ENCODE measurements at regions not wholly inside any gene's neighbourhood (a gene's known extent, or its start where the extent isn't known, plus 50 kb on each side); places are given as distances from the start of the nearest gene placed in this dataset.

DNA sequence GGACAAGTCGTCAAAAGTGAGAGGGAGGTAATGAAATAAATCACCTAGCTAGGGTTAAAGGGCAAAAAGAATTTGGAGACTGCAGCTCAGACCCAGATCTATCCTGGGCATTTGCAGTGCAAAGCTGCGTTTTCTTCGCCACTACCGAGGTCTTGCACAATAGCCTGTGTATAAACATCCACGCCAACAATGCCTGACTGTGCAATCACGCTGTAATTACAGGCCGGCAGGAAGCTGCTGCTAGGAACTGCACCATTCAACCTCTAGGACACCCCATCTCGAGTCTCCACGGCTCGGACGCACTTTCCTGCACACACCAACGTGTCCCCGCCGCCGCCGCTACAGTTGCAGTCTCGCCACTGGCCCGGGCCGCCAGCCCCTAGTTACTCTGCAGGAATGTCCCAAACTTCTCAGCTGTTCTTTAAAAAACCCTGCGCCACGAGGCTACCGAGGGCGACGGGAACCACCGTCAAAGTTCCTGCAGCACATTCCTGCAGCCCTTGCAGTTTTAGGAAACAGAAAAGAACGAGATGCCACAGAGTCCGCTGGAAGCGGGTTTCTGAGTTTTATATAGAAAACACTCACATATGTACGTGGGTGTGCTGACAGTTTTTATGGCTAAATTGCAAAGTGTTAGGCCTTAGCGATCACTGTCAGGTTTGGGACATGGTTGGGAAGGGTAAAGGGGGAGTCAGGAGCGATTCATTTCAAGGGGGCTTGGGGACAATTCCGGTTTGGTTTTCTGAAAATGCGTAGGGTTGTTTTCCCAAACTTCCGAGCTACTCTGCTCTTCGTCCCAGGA is 65.6 kb upstream of the PTGR2 start (continued):
- TF ChIP-seq, protein P1, sequence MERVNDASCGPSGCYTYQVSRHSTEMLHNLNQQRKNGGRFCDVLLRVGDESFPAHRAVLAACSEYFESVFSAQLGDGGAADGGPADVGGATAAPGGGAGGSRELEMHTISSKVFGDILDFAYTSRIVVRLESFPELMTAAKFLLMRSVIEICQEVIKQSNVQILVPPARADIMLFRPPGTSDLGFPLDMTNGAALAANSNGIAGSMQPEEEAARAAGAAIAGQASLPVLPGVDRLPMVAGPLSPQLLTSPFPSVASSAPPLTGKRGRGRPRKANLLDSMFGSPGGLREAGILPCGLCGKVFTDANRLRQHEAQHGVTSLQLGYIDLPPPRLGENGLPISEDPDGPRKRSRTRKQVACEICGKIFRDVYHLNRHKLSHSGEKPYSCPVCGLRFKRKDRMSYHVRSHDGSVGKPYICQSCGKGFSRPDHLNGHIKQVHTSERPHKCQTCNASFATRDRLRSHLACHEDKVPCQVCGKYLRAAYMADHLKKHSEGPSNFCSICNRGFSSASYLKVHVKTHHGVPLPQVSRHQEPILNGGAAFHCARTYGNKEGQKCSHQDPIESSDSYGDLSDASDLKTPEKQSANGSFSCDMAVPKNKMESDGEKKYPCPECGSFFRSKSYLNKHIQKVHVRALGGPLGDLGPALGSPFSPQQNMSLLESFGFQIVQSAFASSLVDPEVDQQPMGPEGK (tag by site-specific recombination; IDR thresholded peaks at IDR 0.05): 0 out of 2 replicates have a peak, but pooled peaks have one; percentile 40
- no peak for TF ChIP-seq ZNF658 (tag by site-specific recombination; IDR thresholded peaks at IDR 0.05)
- TF ChIP-seq ZNF202 (tag by site-specific recombination; IDR thresholded peaks at IDR 0.05; ENCODE audit: borderline replicate concordance): no peak
- no peak for TF ChIP-seq ZNF707 (tag by site-specific recombination; IDR thresholded peaks at IDR 0.05)
- TF ChIP-seq ZNF473 (tag by site-specific recombination; IDR thresholded peaks at IDR 0.05): no peak
- TF ChIP-seq ZNF19 (tag by site-specific recombination; IDR thresholded peaks at IDR 0.05; ENCODE audit: low read depth): no peak
- peak; percentile 95 for TF ChIP-seq ZBTB17 (tag by site-specific recombination; IDR thresholded peaks at IDR 0.05)
- TF ChIP-seq ZNF629 (tag by site-specific recombination; IDR thresholded peaks at IDR 0.05): peak; percentile 81
- no peak; the same call in 1 of the 2 replicates for TF ChIP-seq ZXDB (tag by site-specific recombination; IDR thresholded peaks at IDR 0.05)
- peak; percentile 27; the same call in 1 of the 2 replicates for TF ChIP-seq ZNF777 (tag by site-specific recombination; IDR thresholded peaks at IDR 0.05; ENCODE audit: borderline replicate concordance)
- TF ChIP-seq KLF16 (tag by site-specific recombination; IDR thresholded peaks at IDR 0.05): no peak
- TF ChIP-seq ZNF366 (tag by site-specific recombination; conservative IDR thresholded peaks at IDR 0.05): no peak; the same call in 1 of the 2 replicates
- TF ChIP-seq ZNF544 (tag by site-specific recombination; IDR thresholded peaks at IDR 0.05): no peak
- no peak for TF ChIP-seq ZNF423 (tag by site-specific recombination; IDR thresholded peaks at IDR 0.05)
- TF ChIP-seq SP7 (tag by site-specific recombination; IDR thresholded peaks at IDR 0.05): peak; percentile 84
- TF ChIP-seq, protein P2, sequence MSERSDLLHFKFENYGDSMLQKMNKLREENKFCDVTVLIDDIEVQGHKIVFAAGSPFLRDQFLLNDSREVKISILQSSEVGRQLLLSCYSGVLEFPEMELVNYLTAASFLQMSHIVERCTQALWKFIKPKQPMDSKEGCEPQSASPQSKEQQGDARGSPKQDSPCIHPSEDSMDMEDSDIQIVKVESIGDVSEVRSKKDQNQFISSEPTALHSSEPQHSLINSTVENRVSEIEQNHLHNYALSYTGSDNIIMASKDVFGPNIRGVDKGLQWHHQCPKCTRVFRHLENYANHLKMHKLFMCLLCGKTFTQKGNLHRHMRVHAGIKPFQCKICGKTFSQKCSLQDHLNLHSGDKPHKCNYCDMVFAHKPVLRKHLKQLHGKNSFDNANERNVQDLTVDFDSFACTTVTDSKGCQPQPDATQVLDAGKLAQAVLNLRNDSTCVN (tag by site-specific recombination; optimal IDR thresholded peaks at IDR 0.05): peak; percentile 33
- TF ChIP-seq, protein P3, sequence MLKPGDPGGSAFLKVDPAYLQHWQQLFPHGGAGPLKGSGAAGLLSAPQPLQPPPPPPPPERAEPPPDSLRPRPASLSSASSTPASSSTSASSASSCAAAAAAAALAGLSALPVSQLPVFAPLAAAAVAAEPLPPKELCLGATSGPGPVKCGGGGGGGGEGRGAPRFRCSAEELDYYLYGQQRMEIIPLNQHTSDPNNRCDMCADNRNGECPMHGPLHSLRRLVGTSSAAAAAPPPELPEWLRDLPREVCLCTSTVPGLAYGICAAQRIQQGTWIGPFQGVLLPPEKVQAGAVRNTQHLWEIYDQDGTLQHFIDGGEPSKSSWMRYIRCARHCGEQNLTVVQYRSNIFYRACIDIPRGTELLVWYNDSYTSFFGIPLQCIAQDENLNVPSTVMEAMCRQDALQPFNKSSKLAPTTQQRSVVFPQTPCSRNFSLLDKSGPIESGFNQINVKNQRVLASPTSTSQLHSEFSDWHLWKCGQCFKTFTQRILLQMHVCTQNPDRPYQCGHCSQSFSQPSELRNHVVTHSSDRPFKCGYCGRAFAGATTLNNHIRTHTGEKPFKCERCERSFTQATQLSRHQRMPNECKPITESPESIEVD (tag by site-specific recombination; IDR thresholded peaks at IDR 0.05): no peak
- TF ChIP-seq, protein P4, sequence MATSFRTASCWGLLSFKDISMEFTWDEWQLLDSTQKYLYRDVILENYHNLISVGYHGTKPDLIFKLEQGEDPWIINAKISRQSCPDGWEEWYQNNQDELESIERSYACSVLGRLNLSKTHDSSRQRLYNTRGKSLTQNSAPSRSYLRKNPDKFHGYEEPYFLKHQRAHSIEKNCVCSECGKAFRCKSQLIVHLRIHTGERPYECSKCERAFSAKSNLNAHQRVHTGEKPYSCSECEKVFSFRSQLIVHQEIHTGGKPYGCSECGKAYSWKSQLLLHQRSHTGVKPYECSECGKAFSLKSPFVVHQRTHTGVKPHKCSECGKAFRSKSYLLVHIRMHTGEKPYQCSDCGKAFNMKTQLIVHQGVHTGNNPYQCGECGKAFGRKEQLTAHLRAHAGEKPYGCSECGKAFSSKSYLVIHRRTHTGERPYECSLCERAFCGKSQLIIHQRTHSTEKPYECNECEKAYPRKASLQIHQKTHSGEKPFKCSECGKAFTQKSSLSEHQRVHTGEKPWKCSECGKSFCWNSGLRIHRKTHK (tag by site-specific recombination; IDR thresholded peaks at IDR 0.05): no peak
- peak; percentile 66; the same call in 1 of the 2 replicates for TF ChIP-seq ZNF24 (tag by site-specific recombination; IDR thresholded peaks at IDR 0.05)
- no peak for TF ChIP-seq ZNF654 (tag by site-specific recombination; IDR thresholded peaks at IDR 0.05; ENCODE audit: low read depth)
- TF ChIP-seq ZNF677 (tag by site-specific recombination; IDR thresholded peaks at IDR 0.05): no peak
- TF ChIP-seq ZNF501 (tag by site-specific recombination; IDR thresholded peaks at IDR 0.05): no peak
- TF ChIP-seq ZNF266 (tag by site-specific recombination; IDR thresholded peaks at IDR 0.05; ENCODE audit: low read depth): no peak
- 0 out of 2 replicates have a peak, but pooled peaks have one; percentile 56 for TF ChIP-seq ZNF324 (tag by site-specific recombination; IDR thresholded peaks at IDR 0.05)
- no peak for TF ChIP-seq ZNF16 (tag by site-specific recombination; IDR thresholded peaks at IDR 0.05; ENCODE audit: low read depth)
- TF ChIP-seq ZNF114 (tag by site-specific recombination; IDR thresholded peaks at IDR 0.05): no peak
- TF ChIP-seq MZF1 (tag by site-specific recombination; IDR thresholded peaks at IDR 0.05; ENCODE audit: borderline replicate concordance): no peak; the same call in 1 of the 2 replicates
- TF ChIP-seq ZNF239 (tag by site-specific recombination; IDR thresholded peaks at IDR 0.05): no peak
- TF ChIP-seq WT1 (tag by site-specific recombination; IDR thresholded peaks at IDR 0.05): no peak
- TF ChIP-seq, protein P5, sequence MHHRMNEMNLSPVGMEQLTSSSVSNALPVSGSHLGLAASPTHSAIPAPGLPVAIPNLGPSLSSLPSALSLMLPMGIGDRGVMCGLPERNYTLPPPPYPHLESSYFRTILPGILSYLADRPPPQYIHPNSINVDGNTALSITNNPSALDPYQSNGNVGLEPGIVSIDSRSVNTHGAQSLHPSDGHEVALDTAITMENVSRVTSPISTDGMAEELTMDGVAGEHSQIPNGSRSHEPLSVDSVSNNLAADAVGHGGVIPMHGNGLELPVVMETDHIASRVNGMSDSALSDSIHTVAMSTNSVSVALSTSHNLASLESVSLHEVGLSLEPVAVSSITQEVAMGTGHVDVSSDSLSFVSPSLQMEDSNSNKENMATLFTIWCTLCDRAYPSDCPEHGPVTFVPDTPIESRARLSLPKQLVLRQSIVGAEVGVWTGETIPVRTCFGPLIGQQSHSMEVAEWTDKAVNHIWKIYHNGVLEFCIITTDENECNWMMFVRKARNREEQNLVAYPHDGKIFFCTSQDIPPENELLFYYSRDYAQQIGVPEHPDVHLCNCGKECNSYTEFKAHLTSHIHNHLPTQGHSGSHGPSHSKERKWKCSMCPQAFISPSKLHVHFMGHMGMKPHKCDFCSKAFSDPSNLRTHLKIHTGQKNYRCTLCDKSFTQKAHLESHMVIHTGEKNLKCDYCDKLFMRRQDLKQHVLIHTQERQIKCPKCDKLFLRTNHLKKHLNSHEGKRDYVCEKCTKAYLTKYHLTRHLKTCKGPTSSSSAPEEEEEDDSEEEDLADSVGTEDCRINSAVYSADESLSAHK (tag by site-specific recombination; IDR thresholded peaks at IDR 0.05): no peak; the same call in 1 of the 2 replicates
- no peak for TF ChIP-seq ZNF514 (tag by site-specific recombination; IDR thresholded peaks at IDR 0.05)
- no peak for TF ChIP-seq ZNF830 (tag by site-specific recombination; IDR thresholded peaks at IDR 0.05; ENCODE audit: low read depth)
- no peak for TF ChIP-seq EGR2 (tag by site-specific recombination; IDR thresholded peaks at IDR 0.05; ENCODE audit: low read depth)
